OCI-M2 (cell line): ENCODE measurements at regions not wholly inside any gene's neighbourhood (a gene's known extent, or its start where the extent isn't known, plus 50 kb on each side); places are given as distances from the start of the nearest gene placed in this dataset.

ENCODE experiments used
- DNase-seq: peaks from one replicate; lab custom pipeline; 2025; ENCODE audit not compliant: unreplicated experiment; lab: John Stamatoyannopoulos, UW

DNA sequence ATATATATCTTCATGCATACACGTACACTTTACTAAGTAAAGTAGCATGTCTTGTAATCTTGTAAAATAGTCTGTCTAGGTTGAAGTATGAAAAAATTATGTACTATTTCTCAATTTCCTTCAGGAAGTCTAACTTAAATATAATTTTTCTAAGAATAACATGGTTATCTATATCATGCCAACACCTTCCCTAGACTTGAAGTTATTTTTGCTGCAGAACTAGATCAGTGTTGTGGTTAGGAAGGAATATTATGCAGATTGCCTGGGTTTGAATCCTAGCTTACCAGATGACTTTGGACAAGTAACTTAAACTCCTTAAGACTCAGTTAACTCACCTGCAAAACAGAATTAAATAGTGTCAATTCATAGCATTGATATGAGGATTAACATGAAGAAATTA lies 142.2 kb upstream of the SEMA3A start:
- no peak for DNase-seq

- peak; percentile 52 for DNase-seq
Measured at GRCh38 chr7:84336303-84336702, 141.7 kb upstream of the SEMA3A start.

GRCh38 chr7:84331616-84332015 lies 137.0 kb upstream of the SEMA3A start:
- no peak for DNase-seq

- DNase-seq: no peak
Measured at GRCh38 chr7:84328571-84328970, 134.0 kb upstream of the SEMA3A start.

DNA sequence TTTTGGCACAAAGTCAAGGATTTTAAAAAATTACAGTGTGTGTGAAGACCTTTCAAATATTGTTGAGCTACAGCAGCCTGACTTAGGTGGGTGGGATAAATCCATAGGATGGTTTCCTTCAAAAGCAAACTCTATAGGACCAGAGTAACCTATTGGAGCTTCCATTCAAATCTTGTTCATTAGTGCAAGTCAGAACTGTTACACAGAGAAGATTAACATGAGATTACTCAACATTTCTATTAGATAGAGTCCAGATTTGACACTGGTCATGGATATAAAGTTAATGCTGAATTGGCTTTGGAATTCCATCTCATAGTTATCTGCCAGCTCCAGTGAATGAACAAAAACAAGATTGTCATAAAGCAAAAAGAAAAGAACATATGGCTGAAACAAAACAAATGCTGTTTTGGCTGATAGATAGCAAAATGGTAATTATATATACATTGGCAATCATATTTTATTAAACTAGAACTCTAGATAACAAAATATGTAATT lies 129.6 kb upstream of the SEMA3A start:
- DNase-seq: no peak

DNA sequence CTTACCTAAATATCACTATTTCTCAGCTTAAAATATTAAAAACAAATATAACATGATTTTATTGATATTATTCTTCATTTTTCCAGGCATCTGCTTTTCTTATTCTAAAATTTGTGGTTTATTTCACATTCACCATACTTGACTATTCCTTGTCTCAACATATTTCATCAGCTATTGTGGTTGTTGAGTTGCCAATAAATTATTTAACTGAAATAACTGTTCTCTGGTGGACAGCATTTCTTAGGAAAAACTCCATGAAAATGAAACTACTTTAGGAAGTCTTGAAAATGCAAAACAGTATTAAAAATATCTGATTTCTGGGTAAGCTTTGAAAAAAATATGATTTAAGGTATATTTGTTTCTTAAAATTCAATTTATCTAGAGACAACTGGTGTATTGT lies 122.9 kb upstream of the SEMA3A start:
- DNase-seq: no peak

DNA sequence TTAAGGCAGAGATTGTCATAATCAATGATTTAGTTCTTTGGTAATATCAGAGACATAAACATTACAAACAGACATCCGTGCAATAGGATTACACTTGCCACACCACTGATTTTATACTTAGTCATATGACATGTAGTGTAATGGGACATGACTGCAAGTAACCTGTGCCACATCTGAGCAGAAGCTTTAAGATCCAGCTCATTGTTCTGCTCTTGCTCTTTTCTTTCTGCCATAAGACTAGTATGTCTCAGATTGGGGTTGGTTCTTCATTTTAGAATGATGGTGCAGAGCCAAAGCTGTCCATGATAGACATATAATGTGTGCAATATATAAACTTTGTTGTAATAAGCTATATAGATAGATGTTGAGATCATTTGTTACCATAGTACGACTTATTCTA lies 119.7 kb upstream of the SEMA3A start:
- no peak for DNase-seq

- no peak for DNase-seq
Measured at GRCh38 chr7:84304407-84304806, 109.8 kb upstream of the SEMA3A start.

DNA sequence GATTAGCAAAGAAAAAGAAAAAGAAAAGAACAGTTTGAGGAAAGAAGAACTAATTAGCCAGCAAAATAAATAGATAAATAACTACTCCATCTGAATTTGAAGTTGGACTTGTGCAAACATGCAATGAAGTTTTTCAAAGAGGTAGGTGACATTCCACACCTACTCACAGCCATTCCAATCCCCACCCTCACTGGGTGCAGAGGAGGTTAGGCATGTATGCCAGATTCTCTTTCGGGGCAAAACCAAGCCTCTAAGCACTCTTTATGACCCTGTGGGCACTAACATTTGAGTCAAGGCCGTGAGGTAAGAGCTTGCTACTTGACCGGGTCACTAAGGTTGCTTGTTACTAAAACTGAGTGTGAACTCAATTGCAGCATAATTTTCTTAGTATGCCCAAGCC lies 108.4 kb upstream of the SEMA3A start:
- no peak for DNase-seq

DNA sequence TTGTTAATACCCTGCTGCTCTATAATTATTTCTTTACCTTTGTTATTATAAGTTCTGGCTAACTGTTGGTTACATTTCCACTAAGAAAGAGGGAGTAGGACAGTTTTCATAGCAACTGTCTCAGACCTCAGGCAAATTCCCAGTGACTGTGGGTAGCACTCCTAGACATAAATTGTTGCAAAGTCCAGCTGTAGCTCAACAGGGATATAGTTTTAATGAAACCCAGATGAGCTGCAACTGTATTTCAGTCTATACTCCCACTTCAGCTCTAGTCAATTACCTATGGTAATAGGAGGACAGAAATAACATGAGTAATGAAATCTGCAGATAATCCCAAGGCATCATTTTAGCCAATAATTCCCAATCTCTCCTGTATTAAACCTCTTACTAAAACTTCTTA lies 103.0 kb upstream of the SEMA3A start:
- DNase-seq: no peak

GRCh38 chr7:84294847-84295455 lies 100.4 kb upstream of the SEMA3A start:
- DNase-seq: no peak

DNA sequence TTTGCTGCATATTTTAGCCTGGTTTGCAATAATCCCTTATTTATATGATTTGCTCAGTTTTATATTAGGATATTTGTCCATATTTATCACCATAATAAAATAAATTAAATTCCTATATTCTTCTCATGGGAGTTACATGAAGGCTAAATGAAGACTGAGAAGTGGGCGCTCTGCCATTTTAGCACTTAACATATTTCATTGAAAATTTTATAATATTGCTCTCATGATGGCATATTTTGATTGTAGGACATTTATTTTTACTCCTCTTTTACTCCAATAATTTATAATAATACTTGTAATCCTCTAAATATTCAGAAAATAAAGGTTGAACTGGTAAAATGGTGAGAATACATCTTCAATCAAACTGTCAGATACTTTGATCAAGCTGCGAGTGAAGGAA lies 99.8 kb upstream of the SEMA3A start:
- no peak for DNase-seq

DNA sequence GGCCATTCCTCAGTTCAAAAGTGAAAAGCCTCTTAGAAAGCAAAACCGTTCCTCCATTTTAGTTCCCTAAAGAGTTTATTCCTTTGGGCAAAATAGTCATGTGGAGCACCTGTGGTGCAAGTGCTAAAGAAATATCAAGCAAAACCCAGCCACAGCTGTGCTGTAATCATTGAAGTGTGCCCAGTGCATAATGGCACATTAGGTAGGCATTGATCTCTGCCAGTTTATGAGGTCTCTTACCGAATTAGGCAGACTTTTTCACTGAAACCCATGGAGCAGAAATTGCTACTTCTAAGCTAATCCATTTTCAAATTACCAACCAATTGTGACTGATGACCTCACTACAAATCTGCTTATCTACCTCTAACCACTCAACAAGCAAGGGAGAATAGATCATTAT lies 97.2 kb upstream of the SEMA3A start:
- no peak for DNase-seq

DNA sequence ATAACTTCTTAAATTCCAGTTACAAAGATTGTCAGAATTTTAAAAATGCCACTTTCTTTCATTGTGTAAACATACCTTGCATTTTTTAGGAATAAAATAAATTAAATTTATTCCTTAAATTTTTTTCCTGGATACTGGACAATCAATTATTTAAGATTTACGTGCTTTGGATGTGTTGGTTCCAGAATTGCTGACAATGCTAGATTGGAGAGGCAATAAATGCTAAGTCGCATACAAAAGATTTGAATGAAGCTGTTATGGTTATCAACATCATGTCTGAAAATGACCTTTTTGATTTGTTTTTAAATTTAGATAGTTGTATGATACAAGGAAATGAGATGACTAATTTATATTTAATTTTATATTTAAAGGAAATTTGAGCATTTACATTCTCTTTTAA lies 89.2 kb upstream of the SEMA3A start:
- DNase-seq: no peak

GRCh38 chr7:84281518-84281917 lies 86.9 kb upstream of the SEMA3A start:
- DNase-seq: no peak

GRCh38 chr7:84277628-84278224 lies 83.1 kb upstream of the SEMA3A start:
- no peak for DNase-seq

GRCh38 chr7:84274029-84274638 lies 79.5 kb upstream of the SEMA3A start:
- DNase-seq: no peak

DNA sequence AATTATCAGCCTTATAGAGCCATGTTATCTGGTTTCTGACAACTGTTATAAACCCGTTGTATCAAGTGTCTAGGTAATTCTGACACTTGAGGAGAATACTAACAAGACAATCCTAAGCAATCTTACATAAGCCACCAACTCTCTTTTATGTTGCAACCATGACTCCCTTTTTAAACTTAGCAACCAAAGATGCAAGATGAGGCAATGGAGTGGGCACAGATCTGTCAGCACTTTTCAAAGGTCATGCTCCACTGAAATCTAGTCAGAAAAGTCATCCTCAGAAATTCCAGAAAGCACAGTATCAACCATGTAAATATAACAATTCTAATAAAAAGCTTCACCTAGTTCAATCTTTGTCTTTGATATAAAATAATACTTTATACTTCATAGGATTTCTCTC lies 77.0 kb upstream of the SEMA3A start:
- no peak for DNase-seq

GRCh38 chr7:84264396-84264795 lies 69.8 kb upstream of the SEMA3A start:
- DNase-seq: no peak

DNA sequence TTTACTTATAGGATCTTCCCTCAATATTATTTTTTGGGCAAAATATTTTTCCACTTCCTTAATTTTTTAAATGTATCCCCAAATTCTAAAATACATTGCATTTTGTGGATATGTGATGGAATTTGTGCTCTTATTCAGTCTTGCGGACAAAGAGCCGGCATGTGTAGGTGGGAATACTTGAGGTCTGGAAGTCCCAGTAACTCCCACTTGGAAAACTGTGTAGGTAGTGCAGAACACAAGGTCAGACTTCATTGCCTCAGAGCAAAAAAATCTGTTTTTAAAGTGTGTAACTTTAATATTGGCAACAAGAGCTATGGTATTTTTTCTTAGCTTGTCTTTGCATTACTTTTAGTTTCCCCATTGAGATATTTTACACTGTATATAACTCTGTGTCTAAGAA lies 68.5 kb upstream of the SEMA3A start:
- no peak for DNase-seq

DNA sequence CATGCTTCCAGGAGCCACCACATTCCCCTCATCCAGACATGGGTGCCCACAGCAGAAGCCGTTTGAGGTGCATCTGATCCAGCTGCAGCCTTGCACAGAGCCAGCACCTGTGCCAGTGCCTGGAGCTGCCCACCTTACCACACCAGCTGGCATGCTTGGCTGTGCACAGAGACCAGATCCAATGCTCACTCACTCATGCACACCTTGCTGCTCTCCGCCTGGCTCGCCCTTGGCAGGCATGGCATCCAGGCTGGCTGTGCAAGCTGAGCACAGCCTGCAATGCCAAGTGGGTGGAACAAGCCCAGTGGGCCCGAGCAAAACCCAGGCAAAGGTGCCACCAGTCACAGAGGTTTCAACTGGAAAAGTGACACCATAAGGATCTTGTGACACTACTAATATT lies 66.9 kb upstream of the SEMA3A start:
- no peak for DNase-seq

- DNase-seq: no peak
Measured at GRCh38 chr7:84258628-84259027, 64.0 kb upstream of the SEMA3A start.

- no peak for DNase-seq
Measured at GRCh38 chr7:84256571-84256971, 62.0 kb upstream of the SEMA3A start.
